ENCODE measurements at regions not wholly inside any gene's neighbourhood (a gene's known extent, or its start where the extent isn't known, plus 50 kb on each side); places are given as distances from the start of the nearest gene placed in this dataset.

GRCh38 chr5:7970816-7971215 is 101.9 kb downstream of the MTRR start:
- TF ChIP-seq, protein P1, sequence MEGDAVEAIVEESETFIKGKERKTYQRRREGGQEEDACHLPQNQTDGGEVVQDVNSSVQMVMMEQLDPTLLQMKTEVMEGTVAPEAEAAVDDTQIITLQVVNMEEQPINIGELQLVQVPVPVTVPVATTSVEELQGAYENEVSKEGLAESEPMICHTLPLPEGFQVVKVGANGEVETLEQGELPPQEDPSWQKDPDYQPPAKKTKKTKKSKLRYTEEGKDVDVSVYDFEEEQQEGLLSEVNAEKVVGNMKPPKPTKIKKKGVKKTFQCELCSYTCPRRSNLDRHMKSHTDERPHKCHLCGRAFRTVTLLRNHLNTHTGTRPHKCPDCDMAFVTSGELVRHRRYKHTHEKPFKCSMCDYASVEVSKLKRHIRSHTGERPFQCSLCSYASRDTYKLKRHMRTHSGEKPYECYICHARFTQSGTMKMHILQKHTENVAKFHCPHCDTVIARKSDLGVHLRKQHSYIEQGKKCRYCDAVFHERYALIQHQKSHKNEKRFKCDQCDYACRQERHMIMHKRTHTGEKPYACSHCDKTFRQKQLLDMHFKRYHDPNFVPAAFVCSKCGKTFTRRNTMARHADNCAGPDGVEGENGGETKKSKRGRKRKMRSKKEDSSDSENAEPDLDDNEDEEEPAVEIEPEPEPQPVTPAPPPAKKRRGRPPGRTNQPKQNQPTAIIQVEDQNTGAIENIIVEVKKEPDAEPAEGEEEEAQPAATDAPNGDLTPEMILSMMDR (conservative IDR thresholded peaks at IDR 0.05): no peak
- no peak for TF ChIP-seq ZFX (IDR thresholded peaks at IDR 0.05)

Measured in C4-2B (cell line).